Right renal cortex interstitium (tissue), 3 donors: ENCODE measurements at regions not wholly inside any gene's neighbourhood (a gene's known extent, or its start where the extent isn't known, plus 50 kb on each side); places are given as distances from the start of the nearest gene placed in this dataset.
"Not testable (repeated sequence)": the region's sequence is repeated elsewhere in the genome, so short reads cannot be mapped to it uniquely, and the experiment has no call there.

Experiments
- DNase-seq, 3 donors: peaks; one replicate each; pipeline ENCODE4 v3.0.0-alpha.2; 2013; ENCODE audit warnings: low read depth in 3 of 3, low spot score in 2 of 3

DNA sequence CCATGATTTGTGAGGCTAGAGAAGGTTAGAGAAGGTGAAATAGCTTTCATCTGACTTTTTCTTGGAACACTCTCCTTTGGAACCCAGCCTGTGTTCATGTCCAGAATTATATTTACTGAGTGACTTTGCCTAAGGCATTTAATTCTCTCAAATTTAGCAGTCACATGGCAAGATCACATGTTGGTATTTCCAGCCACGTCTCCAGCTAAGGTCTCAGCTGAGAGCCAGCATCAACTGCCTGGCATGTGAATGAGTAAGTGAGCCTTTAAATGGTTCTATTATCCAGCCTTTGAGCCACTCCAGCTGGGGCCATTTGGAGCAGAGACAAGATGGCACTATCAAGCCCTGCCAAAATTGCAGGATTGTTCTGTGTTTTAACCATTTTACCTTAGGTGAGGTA is 130.2 kb upstream of the SGO1 start:
- DNase-seq = no peak

DNA sequence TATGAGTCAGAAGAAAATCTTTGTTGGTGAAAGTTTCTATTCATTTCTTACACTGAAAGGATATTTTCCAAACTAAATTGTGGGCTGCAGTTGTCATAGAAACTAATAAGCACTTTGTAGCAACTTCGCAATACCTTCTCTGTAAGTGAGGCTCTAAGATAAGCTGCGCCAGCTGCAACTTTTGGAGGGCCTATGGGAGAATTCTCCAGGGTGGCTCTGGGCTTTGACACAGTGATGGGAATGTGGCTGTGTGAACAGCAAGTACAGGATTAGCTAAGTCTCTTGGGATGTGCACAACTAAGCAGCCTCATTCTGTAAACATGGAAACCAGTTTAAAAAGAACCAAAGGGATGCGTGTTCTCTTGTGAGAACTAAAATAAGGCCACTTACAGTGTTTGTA is 124.6 kb upstream of the SGO1 start:
- DNase-seq = no peak

DNA sequence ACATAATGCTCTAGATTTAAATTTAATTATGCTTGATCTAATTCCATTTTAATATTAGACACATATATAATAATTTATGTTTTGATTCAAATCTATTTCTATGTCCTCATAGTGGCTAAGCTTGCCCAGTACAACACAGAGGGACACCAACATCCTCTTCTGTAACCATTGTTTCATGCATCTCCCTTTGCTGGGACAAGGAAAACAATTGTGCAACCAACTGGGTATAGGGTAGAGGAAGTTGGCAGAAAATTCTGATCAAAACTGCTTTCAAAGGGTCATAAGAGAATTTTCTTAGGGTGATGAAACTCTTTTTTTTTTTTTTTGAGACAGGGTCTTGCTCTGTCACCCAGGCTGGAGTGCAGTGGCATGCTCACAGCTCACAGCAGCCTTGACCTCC is 121.4 kb upstream of the SGO1 start:
- no peak for DNase-seq

DNA sequence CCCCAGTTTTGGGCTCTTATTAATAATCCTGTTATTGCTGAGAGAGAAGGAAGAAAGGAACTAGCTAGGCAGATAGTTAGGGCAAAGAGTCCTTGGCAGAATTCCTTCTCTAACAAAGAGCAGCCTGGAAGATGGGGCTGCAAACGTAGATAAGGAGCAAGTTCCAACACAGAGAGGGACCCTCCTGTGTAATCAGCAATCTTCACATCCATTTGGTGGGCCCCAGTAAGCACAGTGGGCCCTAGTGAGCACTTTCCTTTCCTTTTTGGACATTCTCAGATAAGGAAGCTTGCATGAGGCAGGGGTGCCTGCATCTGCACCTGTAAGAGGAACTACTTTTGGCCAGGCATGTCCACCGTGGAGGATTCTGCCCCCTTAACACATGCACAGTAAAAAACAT is 119.6 kb upstream of the SGO1 start:
- DNase-seq = no peak

DNA sequence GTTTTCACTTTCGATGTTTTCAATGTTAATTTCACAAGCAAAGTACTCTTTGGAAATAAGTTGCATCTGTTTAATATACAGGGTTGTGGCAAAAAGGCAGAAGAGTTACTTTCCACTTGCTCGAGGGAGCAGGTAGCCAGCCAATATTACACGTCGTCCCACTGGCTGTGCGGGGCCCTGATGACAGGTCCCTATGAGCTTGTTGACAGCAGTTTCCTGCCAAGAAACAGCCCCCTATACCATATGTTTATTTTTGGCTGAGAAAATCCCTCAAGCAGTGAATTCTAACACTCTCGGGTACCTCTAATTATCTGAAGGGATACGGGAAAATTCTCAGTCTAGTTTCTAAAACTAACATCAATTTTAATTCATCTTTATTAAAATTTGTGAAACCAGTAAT is 116.8 kb upstream of the SGO1 start:
- DNase-seq = no peak

DNA sequence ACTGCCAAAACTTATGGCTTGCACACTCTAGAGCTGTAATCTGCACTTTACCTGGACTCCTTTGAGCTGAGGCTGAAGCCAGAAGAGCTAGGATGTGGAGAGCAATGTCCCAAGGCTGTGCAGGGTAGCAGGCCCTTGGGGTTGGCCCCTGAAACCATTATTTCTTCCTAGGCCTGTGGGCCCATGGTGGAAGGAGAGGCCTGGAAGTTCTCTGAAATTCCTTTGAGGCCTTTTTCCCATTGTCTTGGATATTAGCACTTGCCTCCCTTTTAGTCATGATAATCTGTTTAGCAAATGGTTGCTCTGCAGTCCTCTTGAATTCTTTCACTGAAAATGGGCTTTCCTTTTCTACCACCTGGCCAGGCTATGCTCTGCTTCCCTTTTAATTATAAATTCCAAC is 102.0 kb upstream of the SGO1 start:
- no peak for DNase-seq

DNA sequence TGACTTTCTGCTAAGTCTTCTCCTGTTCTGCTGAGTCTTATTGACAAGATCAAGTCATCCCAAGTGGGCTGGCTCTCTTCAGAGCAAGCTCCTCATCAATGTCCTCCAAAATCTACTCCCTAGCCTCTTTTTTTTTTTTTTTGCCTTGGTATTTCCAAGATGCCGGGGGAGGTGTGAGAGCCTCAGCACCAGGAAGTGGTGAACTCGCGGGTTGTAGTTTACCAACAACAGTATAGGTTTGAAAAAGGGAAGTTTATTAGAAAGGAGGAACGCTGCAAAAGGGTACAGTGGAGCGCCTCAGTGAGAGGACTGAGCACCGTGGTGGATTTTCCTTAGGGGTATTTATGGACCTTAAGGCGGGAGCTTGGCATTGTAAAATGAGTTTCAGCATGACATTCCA is 94.3 kb upstream of the SGO1 start:
- no peak for DNase-seq

DNA sequence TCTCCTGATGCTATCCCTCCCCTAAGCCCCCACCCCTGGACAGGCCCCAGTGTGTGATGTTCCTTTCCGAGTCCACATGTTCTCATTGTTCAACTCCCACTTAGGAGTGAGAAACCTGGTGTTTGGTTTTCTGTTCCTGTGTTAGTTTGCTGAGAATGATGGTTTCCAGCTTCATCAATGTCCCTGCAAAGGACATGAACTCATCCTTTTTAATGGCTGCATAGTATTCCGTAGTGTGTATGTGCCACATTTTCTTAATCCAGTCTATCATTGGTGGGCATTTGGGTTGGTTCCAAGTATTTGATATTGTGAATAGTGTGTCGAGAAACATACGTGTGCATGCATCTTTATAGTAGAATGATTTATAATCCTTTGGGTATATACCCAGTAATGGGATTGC is 80.0 kb upstream of the SGO1 start:
- DNase-seq = not testable (repeated sequence)

DNA sequence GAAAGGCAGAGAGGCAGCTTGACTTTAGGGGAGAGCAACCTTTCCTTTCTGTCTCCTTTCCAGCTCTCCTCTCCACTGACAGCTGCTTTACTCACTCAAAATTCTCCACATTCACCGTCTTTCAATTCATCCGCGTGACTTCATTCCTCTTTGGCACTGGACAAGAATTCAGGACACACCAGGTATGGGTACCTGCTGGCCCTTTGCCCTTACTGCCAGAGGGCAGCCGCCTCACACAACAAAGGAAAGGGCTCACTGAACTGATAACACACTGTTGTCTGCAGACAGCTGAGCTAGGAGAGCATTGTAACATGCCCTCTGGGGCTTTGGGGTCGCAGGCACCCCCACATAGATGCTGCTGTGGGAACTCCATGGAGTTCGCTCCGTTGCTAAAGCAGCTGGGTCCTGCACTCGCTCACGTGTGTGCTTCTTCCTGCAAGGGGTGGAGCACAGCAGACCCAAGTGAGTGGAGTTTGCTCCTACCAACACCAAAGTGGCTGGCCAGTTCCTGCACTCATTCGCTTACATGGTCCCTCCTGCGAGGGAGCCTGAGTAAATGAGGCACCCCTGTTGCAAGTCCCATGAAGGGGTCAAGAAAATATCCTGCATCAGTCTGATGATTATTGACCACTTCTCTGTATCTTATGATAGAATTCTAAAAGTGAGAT is 79.0 kb upstream of the SGO1 start:
- DNase-seq = no peak

DNA sequence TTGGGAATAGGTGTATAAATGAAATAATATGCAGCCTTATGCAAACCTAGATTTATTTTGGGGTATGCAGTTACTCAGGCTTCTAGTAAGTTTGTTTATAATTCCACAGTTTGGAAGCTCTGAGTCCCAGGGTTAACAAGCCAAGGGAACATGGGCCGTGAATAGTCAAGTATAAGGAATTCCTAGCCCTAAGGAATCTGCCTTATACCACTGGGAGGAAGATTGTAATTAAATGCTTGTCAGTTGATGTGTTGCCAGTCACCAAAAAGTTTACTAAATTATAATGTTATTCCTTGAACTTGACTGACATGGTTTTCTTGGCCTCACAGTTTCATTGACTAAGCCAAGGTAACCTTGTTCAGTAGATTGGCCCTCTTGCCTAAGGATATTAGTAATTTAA is 72.4 kb upstream of the SGO1 start:
- DNase-seq = no peak

DNA sequence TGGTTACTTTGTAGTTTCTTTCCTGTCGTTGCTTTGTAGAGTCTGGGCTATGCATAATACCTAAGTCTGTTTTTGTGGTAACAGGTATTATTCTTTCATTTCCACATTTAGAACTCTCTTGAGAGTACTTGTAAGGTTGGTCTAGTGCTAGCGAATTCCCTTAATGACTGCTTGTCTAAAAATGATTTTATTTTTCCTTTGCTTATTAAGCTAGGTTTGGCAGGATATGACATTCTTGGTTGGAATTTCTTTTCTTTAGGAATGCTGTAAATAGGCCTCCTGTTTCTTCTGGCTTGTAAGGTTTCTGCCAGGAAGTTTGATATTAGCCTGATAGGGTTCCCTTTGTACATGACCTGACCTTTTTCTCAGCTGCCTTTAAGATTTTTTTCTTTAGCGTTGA is 70.1 kb upstream of the SGO1 start:
- DNase-seq = no peak

DNA sequence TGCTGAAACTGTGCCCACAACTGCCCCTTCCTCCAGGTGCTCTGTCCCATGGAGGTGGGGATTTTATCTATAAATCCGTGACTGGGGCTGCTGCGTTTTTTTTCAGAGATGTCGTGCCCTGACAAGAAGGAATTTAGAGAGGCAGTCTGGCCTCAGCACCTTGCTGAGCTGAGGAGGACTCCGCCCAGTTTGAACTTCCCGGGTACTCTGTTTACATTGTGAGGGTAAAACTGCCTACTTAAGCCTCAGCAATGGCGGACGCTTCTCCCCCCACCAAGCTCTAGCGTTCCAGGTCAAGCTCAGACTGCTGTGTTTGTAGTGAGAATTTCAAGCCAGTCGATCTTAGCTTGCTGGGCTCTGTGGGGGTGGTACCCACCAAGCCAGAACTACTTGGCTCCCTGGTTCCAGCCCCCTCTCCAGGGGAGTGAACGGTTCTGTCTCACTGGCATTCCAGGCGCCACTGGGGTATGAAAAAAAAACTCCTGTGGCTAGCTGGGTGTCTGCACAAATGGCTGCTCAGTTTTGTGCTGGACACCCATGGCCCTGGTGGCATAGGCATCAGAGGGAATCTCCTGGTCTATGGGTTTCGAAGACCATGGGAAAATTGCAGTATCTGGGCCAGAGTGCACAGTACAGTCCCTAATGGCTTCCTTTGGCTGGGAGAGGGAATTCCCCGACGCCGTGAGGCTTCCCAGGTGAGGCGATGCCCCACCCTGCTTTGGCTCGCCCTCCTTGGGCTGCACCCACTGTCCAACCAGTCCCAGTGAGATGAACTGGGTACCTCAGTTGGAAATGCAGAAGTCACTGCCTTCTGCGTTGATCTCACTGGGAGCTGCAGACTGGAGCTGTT is 68.5 kb upstream of the SGO1 start:
- DNase-seq = no peak

DNA sequence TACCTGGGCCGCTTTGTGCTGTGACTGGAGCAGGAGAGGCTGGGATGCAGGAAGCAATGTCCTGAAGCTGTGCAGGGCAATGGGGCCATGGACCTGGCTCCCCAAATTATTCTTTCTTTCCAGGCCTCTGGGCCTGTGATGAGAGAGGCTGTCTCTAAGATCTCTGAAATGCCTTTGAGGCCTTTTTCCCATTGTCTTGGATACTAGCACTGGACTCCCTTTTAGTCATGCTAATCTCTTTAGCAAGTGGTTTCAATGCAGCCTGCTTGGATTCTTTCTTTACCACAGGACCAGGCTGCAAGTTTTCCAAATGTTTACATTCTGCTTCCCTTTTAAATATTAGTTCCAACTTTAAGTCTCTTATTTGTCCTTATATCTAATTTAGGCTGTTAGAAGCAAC is 64.8 kb upstream of the SGO1 start:
- DNase-seq = no peak

DNA sequence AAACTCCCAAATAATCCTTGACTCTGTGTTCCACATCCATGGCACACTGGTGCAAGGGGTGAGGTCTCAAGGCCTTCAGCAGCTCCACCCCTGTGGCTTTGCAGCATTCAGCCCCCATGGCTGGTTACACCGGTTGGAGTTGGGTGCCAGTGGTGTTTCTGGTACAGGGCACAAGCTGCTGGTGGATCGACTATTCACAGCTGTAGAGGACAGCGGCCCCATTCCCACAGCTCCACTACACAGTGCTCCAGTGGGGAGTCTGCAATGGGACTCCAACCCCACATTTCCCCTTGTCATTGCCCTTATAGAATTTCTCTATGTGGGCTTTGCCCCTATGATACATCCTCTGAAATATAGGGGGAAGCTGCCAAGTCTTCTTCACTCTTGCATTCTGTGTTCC is 64.3 kb upstream of the SGO1 start:
- DNase-seq = no peak

DNA sequence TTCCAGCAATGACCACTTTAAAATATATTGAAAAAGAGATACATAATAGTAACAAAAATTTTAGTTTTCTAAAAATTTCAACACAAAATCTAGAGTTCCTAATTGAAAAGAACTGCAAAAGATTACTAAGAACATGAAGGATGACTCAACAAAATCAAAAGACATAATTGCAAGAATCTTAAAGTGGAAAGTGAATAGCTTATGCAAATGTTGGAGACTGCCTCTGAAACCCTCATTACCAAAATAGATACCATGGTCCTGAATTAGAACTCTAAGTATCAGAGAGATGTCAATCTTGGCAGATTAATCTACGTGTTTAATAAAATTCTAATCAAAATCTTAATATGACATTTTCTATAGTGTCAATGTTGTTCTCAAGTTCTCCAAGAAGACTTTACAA is 60.7 kb upstream of the SGO1 start:
- no peak for DNase-seq

DNA sequence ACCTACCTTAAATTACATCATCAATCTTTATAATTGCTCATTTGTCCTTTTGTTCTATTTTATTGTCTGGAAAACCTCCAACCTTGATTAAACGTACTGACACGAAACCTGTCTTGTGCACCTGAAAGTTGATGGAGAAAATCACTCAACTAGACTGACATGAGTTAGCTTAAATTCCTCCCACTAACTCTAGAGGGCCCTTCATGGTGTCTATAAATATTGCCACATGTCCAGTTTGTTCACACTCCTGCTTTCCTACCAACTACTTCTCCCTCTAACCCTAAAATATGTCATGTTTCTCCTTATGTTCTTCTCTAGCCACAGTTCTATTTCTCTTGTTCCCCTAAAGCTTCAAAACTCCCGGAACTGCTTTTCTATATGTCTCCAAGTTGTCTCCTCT is 59.8 kb upstream of the SGO1 start:
- no peak for DNase-seq

DNA sequence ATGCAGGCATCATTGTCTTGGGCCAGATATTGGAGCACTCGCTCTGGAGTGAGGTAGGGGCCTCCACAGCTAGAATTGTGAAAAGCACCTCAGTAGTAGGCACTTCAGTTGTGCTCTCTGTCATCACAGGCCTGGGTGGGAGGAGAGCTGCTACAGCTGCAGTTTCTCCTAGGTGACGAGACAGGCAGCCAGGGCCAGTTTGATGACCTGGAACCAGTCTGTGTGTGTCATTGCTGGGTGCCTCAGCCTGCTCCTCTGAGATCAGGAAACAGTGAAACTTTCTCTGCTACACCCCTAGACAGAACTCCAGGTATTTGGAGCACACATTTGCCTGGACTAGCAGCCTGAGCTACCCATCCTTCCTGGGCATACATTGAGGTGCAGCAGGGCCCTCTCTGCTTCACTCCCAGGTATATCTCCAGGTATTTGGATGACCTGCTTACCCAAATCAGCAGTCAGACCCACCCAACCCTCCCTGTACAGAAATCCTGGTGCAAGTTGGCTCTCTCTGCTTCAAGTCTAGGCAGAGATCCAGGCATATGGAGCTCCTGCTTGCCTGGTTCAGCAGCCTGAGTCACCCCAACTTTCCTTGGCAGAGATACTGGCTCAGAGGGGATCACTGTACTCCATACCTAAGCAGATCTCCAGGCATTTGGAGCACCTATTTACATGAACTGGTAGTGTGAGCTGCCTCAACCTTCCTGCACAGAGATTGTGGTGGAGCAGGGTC is 54.3 kb upstream of the SGO1 start:
- no peak for DNase-seq

DNA sequence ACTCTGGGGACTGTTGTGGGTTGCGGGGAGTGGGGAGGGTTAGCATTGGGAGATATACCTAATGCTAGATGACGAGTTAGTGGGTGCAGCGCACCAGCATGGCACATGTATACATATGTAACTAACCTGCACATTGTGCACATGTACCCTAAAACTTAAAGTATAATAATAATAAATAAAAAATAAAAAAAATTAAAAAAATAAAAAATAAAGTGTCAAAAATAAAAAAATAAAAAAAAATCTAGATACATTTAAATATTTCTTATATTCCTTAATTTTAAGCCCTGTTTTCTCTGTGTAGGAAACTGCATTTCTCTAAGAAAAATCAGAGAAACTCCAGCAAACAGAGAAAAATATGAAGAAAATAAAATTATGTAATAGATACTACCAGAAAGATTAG is 52.2 kb upstream of the SGO1 start:
- not testable (repeated sequence) for DNase-seq

DNA sequence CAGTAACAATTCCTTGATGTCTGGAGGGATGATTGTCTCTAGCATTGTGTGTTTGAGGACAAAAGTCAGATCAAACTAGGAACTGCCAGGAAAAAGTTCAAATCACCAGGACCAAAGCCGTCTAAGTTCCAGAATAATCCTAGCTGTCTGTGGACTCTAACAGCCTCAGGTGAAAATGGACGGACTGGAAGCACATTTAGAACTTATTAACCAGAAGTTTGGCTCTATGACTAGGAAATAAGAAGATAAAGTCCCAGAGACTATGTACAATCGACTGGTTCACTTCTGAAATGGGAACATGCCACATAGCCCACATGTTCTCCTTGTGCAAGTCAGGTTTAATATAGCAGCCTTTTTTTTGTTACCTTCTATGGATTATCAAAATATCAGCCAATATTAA is 50.6 kb upstream of the SGO1 start:
- no peak for DNase-seq
